Fibroblast of skin of left quadriceps (primary cell): ENCODE measurements at regions not wholly inside any gene's neighbourhood (a gene's known extent, or its start where the extent isn't known, plus 50 kb on each side); places are given as distances from the start of the nearest gene placed in this dataset.

Experiments used
- DNase-seq, 2 experiments: peaks; one replicate each; pipeline ENCODE4 v3.0.0-alpha.2; 2013; ENCODE audit warnings: low read depth in 2 of 2

GRCh38 chr2:55973673-55974072, 50.1 kb upstream of the EFEMP1 start:
- DNase-seq = no peak

GRCh38 chr2:55976681-55977080, 53.1 kb upstream of the EFEMP1 start:
- no peak for DNase-seq

- no peak for DNase-seq
Measured at GRCh38 chr2:55985406-55985805, 61.8 kb upstream of the EFEMP1 start.

GRCh38 chr2:55986001-55986400, 62.4 kb upstream of the EFEMP1 start:
- DNase-seq = no peak

DNA sequence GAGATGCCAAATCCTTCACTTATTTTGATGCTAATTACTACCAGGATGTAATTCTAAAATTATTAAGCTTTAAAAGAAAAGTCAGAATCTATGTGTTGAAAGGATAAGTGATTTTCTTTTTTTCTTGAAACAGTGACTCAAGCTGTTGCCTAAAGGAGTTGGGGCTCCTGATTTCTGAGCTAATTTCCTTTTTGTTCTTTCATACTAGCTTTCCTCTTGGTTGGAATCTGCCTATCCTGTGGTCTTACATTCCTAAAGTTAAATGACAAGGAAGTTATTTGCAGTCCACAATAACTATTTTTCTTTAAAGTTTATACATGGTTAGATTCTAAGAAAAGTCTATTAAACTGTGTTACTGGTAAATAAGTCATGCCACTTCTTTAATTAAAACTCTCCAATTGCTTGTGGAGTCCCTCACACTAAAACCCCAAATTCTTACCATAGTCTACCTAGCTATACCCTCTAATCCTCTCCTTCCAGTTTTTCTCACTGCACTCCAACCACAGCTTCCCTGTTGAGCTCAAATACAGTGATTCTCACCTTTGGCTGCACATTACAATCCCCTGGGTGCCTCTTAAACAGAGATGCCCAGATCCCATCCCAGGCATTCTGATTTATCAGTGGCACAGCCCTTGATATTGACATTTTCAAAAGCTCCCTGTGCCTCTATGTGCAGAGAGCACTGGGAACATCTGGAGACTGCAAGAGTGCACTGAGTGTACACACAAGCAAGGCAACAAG, 63.3 kb upstream of the EFEMP1 start:
- DNase-seq = no peak

GRCh38 chr2:55989405-55989804, 65.8 kb upstream of the EFEMP1 start:
- no peak for DNase-seq

DNA sequence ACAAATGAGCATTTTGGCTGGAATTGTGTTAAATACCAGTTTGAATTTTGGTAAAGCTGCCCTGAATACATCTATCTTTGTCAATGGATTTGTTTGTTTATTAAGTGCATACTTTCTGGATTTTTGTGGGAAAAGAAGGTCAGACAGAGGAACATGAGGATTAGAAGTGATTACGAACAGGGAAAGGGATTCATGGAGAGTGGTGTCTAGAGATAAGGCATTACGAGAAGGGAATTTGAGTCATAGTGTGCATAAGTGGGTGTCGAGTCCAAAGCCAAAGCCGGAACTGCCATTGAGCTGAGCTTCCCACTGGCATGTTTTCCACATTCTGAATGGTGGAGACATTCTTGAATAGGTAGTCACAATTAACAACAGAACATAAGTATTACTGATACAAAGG, 68.9 kb upstream of the EFEMP1 start:
- DNase-seq = peak; percentile 99

- DNase-seq = no peak
Measured at GRCh38 chr2:55993685-55994084, 70.1 kb upstream of the EFEMP1 start.

- DNase-seq = no peak
Measured at GRCh38 chr2:55995211-55995610, 71.6 kb upstream of the EFEMP1 start.

DNA sequence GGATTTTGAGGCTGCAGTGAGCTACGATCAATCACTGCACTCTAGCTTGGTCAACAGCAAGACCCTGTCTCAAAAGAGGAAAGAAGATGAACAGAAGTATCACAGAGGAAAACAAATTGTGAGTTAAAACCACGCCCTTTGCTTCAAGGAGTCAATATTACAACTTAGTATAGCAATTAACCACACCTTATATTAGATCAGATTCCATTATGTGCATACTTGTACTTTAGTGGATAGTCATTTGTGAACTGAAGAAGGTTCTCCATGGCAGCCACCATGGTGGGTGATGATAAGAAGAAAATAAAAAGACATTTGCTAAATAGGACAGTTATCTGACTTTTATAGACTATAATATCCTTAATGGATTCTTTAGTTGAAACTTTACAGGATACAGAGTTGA, 72.3 kb upstream of the EFEMP1 start:
- DNase-seq = no peak

DNA sequence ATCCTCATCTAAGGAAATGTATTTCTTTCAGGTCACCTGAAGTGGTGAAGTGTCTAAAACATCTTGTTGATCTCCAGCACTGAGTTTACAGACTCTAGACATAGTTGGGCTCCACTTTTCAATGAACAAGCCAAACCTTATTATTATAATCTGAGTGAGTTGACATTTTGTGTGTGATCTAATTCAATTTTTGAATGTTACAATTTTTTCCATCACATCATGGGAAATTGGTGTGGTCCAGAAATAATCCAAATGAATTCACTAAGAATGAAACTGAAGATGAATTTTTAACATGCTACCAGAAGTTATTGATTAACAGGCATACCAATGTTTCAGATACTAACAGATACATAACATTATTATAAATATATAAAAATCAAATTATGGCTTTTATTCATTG, 75.6 kb upstream of the EFEMP1 start:
- no peak for DNase-seq

DNA sequence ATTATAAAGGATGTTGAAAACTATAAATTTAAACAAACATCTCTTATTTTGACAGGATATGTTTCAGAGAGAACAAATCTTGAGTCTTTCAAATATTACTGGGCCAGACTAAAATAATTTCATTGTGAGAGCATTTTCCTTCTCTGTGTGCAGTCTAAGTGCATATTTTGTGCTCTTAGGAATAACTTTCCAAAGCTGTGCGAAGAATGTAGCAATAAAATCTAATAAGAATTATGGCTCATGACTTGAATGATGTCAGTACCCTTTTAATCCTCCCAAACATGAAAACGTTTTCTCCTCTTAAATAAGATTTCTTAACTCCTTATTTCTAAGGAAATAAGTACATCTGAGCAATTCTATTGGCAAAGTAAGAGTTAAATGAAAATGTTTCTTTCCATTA, 76.2 kb upstream of the EFEMP1 start:
- DNase-seq = peak in 1 of 2 experiments; percentile 25

DNA sequence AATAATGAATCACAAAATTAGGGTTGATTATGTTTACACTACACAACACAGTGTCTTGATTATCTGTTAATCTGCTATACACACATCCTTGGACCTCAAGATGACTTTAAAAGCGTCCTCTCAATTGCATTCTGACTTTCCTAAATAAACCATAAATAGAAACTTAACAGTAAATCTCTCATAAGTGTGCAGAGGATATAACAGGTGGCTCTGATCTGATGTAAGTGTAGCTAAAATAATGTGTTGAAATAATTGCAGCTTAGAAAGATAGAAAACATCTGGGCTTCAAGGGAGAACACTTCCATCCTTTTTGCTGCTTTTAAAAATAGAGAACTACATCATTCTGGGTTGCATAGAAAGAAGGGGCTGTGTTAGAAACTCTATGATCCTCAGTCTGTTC, 78.4 kb upstream of the EFEMP1 start:
- DNase-seq = peak in 1 of 2 experiments; percentile 18

DNA sequence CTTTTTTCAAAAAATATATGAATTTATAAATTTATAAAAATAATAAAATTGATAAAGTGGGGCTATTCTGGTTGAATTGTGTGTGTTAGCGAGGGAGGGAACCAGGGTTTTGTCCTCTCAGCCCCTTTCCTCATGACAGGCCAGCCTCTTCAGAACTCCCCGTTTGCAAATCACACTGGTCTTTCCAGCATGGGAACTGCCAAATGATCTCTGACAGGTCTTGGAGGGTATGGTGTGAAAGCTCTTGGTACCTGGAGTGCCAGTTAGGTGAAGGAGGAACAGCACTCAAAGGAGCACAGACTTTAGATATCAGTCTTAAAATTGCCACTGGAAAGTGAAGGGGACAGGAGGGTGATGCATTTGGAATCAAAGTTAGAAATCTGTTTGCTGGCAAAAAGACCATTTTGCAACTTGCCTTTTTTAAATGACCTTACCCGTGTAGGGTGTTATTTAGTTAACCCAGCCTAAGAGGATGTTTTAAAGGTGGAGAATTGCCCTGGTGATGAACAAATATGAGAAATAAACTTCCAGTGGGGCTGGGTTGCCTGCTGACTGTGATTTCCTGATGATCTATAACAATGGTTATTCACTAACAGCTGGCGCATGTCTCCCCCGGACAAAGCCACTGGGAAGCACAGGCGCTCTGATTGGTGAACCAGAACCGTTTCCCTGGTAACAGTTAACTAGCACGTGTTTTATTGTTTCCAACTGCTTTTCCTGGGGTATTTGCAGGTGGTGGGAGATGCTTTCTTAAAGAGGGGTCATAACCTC, 85.3 kb upstream of the EFEMP1 start:
- DNase-seq = peak; percentile 61 to 64

DNA sequence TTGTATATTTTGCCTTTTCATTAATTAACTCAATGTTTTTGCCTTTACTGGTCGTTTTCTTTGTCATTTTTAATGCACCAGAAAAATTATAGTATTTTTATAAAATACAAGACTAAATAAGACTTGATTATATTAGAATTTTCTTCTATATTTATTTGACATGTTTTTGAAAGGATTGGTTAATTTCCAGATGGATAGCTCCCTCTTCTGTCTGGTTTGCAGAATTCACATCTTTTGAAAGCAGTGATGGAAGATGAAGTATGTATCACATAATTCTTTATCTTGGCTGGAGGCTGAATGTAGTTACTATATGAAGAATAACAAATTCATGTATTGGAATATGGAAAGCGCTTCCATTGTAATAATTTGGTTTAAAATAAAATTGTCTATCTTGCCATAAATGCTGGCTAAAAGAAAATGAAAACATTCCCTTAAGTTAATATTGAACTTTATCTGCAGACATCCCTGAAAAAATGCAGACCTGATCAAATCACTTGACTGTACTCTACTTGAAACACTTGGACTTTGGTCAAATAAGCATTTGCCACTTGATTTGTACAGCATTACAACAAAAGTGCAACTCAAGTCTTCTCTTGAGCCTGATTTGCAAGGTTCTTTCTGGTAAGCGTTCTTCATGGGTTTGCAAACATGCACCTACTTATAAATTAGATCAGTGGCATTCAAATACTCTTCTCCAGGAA, 86.3 kb upstream of the EFEMP1 start:
- DNase-seq = peak in 1 of 2 experiments; percentile 43

DNA sequence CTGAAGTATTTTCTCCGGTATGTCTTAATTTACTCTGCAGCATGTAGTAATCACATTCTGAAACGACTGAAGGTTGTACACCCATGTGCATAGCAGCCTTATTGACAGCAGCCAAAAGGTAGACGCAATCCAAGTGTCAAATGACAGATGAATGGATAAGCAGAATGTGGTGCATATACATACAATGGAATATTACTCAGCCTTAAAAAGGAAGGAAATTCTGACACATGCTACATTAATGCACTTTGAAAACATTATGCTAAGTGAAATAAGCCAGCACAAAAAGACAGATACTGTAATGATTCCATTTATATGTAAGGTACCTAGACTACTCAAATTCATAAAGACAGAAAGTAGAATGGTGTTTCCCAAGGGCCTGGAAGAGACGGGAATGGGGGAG, 88.0 kb upstream of the EFEMP1 start:
- DNase-seq = no peak

DNA sequence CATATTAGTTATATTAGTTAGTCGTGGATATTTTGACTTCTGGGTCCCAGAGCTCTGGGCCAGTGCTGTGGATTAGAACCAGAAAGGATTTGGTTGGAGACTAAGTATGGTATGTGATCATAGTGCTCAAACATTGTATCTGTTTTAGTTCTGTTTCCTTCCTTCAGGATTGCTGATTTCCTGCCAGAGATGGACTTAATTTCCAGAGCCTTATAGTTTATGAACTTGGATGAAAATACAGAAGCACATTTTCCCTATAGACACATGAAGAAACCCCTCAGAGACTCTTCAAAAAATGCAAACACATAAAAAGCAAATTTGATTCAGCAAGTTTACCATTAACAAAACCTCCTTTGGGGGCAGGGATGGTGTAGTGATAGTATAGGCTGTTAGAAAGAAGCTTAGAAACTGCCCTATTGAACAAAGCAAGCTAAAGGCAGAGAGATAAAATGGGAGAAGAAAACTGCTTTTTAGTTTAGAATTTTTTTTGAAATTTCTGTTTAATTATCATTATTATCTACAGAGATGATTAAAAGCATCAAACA, 88.7 kb upstream of the EFEMP1 start:
- no peak for DNase-seq

DNA sequence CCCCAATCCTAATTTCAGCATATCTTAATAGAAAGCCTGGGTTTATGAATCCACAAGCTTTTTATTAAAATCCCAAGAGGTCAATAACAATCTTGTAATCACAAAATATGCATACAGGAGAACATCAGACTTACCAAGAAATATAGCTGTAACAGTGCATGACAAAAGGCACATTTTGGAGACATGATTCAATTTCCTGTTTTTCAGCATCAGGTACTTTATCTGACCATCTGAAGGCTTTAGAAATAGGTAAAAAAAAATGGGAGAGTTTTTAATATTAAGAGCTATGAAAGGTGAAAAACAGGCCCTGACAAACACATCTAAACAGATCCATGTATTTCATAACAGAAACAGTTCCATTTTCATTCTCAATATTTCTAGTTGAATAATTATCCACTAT, 89.9 kb upstream of the EFEMP1 start:
- DNase-seq = no peak

DNA sequence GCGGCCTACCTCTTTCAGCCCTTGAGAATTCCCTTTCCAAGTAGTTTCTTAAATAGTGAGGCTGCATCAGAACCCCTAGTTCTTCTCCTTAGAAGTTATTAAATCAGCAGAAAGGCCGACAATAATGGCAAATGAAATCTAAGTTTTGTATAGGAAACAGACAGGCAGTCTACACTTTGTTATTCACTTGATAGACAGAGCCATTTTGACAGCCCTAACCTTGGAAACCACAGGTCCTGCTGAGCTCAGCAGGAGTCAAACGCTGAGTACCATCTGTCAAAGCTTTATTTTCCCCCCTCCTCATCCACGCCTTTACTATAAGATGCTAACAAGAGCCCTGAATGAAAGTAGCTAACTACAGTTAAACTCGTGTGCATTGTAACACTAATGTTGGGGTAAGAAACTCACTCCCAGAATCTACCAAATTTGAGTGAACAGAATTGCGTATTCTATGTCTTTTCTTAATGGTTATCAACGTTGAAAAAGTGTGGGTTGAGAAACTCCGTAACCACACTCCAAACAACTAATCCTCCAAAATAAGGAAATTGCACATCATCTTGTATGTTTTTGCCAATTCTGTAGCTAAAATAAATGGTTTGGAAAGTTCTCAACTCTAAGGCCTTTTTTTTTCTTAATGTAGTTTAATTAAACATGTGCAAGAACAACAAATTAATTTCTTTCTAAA, 90.6 kb upstream of the EFEMP1 start:
- no peak for DNase-seq

GRCh38 chr2:56015711-56016115, 92.1 kb upstream of the EFEMP1 start:
- no peak for DNase-seq

GRCh38 chr2:56017784-56018183, 94.2 kb upstream of the EFEMP1 start:
- no peak for DNase-seq

DNA sequence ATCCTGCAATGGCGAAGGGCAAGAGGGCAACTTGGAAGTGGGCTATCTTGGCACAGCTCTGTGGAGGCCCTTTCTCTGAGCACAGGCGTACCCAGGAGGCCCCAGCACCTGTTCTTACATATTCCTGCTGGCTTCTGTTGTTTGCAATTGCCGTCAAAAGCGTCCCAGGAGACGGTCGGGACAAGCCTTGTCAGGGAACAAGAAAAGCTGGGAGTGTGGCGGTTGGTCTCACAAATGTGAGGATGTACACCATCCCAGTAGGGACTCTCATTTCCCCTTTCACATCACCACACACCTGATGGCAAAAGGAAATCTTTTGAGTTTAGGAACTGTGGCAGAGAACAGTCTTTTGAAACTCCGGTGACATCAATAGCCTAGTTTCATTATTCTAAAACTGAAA, 94.7 kb upstream of the EFEMP1 start:
- no peak for DNase-seq
